Dendritic cell treated with granulocyte-macrophage colony-stimulating factor and Interleukin-4, amounts not matched to agents 40 ng/mL and 50 ng/mL, for 4 days (primary cell): ENCODE measurements at regions not wholly inside any gene's neighbourhood (a gene's known extent, or its start where the extent isn't known, plus 50 kb on each side); places are given as distances from the start of the nearest gene placed in this dataset.

Experiments
- H3K27ac Mint-ChIP-seq: one replicate; pipeline ENCODE4 v1.8.0; 2022; ENCODE audit warnings: mild to moderate bottlenecking, mixed read lengths
- H3K27me3 Mint-ChIP-seq: one replicate; pipeline ENCODE4 v1.8.0; 2022; ENCODE audit warnings: mild to moderate bottlenecking, mixed read lengths
- H3K36me3 Mint-ChIP-seq: one replicate; pipeline ENCODE4 v1.8.0; 2022; ENCODE audit warnings: low read depth, mixed read lengths
- H3K4me1 Mint-ChIP-seq: one replicate; pipeline ENCODE4 v1.8.0; 2022; ENCODE audit warnings: low read depth, mixed read lengths
- H3K4me3 Mint-ChIP-seq: one replicate; pipeline ENCODE4 v1.8.0; 2022; ENCODE audit warnings: mild to moderate bottlenecking, moderate library complexity, mixed read lengths
- H3K9me3 Mint-ChIP-seq: one replicate; pipeline ENCODE4 v1.8.0; 2022; ENCODE audit warnings: mixed read lengths
- intact Hi-C: fragments of 100-400 bp; cut with micrococcal nuclease; formaldehyde crosslinking; loops from one replicate; pipeline ENCODE4 v1.15.0; 2022

GRCh38 chr2:65512783-65513182, 80.4 kb upstream of the SPRED2 start:
- Mint-ChIP-seq H3K9me3 (peaks cover 11% of the 10 kb centered on the region), H3K27ac (no peak overlapping the region), H3K27me3 (peaks cover 1% of the 10 kb centered on the region), H3K4me3 (no peak overlapping the region), H3K36me3 (no peaks in the 10 kb centered on the region), H3K4me1 (no peaks in the 10 kb centered on the region)
- intact Hi-C loops = no loop called here

GRCh38 chr2:65511306-65511705, 78.9 kb upstream of the SPRED2 start:
- H3K27ac Mint-ChIP-seq = no peak overlapping the region
- no peaks in the 10 kb centered on the region for H3K36me3 Mint-ChIP-seq
- peaks cover 1% of the 10 kb centered on the region for H3K27me3 Mint-ChIP-seq
- H3K9me3 Mint-ChIP-seq = peaks cover 11% of the 10 kb centered on the region
- no peak overlapping the region for H3K4me3 Mint-ChIP-seq
- intact Hi-C loops = no loop called here
- H3K4me1 Mint-ChIP-seq = no peaks in the 10 kb centered on the region

- H3K27ac Mint-ChIP-seq = no peak overlapping the region
- peaks cover 4% of the 10 kb centered on the region for H3K27me3 Mint-ChIP-seq
- H3K4me1 Mint-ChIP-seq = no peaks in the 10 kb centered on the region
- no peaks in the 10 kb centered on the region for H3K36me3 Mint-ChIP-seq
- intact Hi-C loops = no loop called here
- peaks cover 11% of the 10 kb centered on the region for H3K9me3 Mint-ChIP-seq
- no peak overlapping the region for H3K4me3 Mint-ChIP-seq
These were observed 75.8 kb upstream of the SPRED2 start for GRCh38 chr2:65508225-65508624.

- Mint-ChIP-seq H3K27me3 (peaks cover 4% of the 10 kb centered on the region), H3K27ac (no peak overlapping the region), H3K36me3 (no peaks in the 10 kb centered on the region), H3K4me1 (no peaks in the 10 kb centered on the region), H3K4me3 (no peak overlapping the region), H3K9me3 (peaks cover 11% of the 10 kb centered on the region)
- intact Hi-C loops = no loop called here
These were observed 75.0 kb upstream of the SPRED2 start for GRCh38 chr2:65507102-65508069.

- no peak overlapping the region for H3K4me3 Mint-ChIP-seq
- no peaks in the 10 kb centered on the region for H3K9me3 Mint-ChIP-seq
- no peaks in the 10 kb centered on the region for H3K4me1 Mint-ChIP-seq
- H3K27ac Mint-ChIP-seq = no peak overlapping the region
- H3K27me3 Mint-ChIP-seq = peaks cover 4% of the 10 kb centered on the region
- no peaks in the 10 kb centered on the region for H3K36me3 Mint-ChIP-seq
- intact Hi-C loops = loop anchor here (2.0 kb wide), 1 partner anchor 76 kb away; no protein-coding TSS in a partner anchor
These were observed 72.7 kb upstream of the SPRED2 start for GRCh38 chr2:65504814-65505697.

GRCh38 chr2:65504201-65504600, 71.8 kb upstream of the SPRED2 start:
- Mint-ChIP-seq H3K27ac (no peak overlapping the region), H3K27me3 (peaks cover 4% of the 10 kb centered on the region), H3K9me3 (no peaks in the 10 kb centered on the region), H3K36me3 (no peaks in the 10 kb centered on the region), H3K4me1 (peaks cover 4% of the 10 kb centered on the region), H3K4me3 (no peak overlapping the region)
- intact Hi-C loops = loop anchor here (2.0 kb wide), 1 partner anchor 77 kb away; no protein-coding TSS in a partner anchor

- Mint-ChIP-seq H3K9me3 (no peaks in the 10 kb centered on the region), H3K4me3 (no peak overlapping the region), H3K27me3 (peaks cover 4% of the 10 kb centered on the region), H3K4me1 (peaks cover 8% of the 10 kb centered on the region), H3K27ac (no peak overlapping the region), H3K36me3 (no peaks in the 10 kb centered on the region)
- intact Hi-C loops = loop anchor here (2.0 kb wide), 1 partner anchor 77 kb away; no protein-coding TSS in a partner anchor
These were observed 71.3 kb upstream of the SPRED2 start for GRCh38 chr2:65503746-65504145.

GRCh38 chr2:65501836-65502235, 69.4 kb upstream of the SPRED2 start:
- no peaks in the 10 kb centered on the region for H3K36me3 Mint-ChIP-seq
- H3K4me1 Mint-ChIP-seq = peaks cover 11% of the 10 kb centered on the region
- H3K9me3 Mint-ChIP-seq = no peaks in the 10 kb centered on the region
- no peak overlapping the region for H3K4me3 Mint-ChIP-seq
- H3K27ac Mint-ChIP-seq = no peak overlapping the region
- intact Hi-C loops = no loop called here
- peaks cover 4% of the 10 kb centered on the region for H3K27me3 Mint-ChIP-seq

- H3K27me3 Mint-ChIP-seq = peaks cover 4% of the 10 kb centered on the region
- intact Hi-C loops = no loop called here
- no peaks in the 10 kb centered on the region for H3K36me3 Mint-ChIP-seq
- H3K9me3 Mint-ChIP-seq = no peaks in the 10 kb centered on the region
- H3K4me3 Mint-ChIP-seq = no peak overlapping the region
- no peak overlapping the region for H3K27ac Mint-ChIP-seq
- peaks cover 11% of the 10 kb centered on the region for H3K4me1 Mint-ChIP-seq
These were observed 68.7 kb upstream of the SPRED2 start for GRCh38 chr2:65501074-65501473.

- H3K27me3 Mint-ChIP-seq = peaks cover 2% of the 10 kb centered on the region
- H3K27ac Mint-ChIP-seq = no peak overlapping the region
- peaks cover 11% of the 10 kb centered on the region for H3K4me1 Mint-ChIP-seq
- H3K36me3 Mint-ChIP-seq = no peaks in the 10 kb centered on the region
- intact Hi-C loops = no loop called here
- H3K9me3 Mint-ChIP-seq = no peaks in the 10 kb centered on the region
- no peak overlapping the region for H3K4me3 Mint-ChIP-seq
These were observed 68.1 kb upstream of the SPRED2 start for GRCh38 chr2:65500310-65501040.

- H3K9me3 Mint-ChIP-seq = no peaks in the 10 kb centered on the region
- no peaks in the 10 kb centered on the region for H3K36me3 Mint-ChIP-seq
- peaks cover 2% of the 10 kb centered on the region for H3K27me3 Mint-ChIP-seq
- intact Hi-C loops = no loop called here
- no peak overlapping the region for H3K4me3 Mint-ChIP-seq
- peaks cover 11% of the 10 kb centered on the region for H3K4me1 Mint-ChIP-seq
- H3K27ac Mint-ChIP-seq = no peak overlapping the region
These were observed 66.8 kb upstream of the SPRED2 start for GRCh38 chr2:65499216-65499615.

- no peaks in the 10 kb centered on the region for H3K36me3 Mint-ChIP-seq
- H3K4me3 Mint-ChIP-seq = no peak overlapping the region
- H3K27me3 Mint-ChIP-seq = no peaks in the 10 kb centered on the region
- H3K9me3 Mint-ChIP-seq = no peaks in the 10 kb centered on the region
- H3K27ac Mint-ChIP-seq = no peak overlapping the region
- peaks cover 11% of the 10 kb centered on the region for H3K4me1 Mint-ChIP-seq
- intact Hi-C loops = no loop called here
These were observed 66.0 kb upstream of the SPRED2 start for GRCh38 chr2:65498396-65498795.

- H3K27ac Mint-ChIP-seq = no peak overlapping the region
- no peaks in the 10 kb centered on the region for H3K27me3 Mint-ChIP-seq
- intact Hi-C loops = no loop called here
- no peaks in the 10 kb centered on the region for H3K36me3 Mint-ChIP-seq
- H3K4me1 Mint-ChIP-seq = peaks cover 11% of the 10 kb centered on the region
- no peak overlapping the region for H3K4me3 Mint-ChIP-seq
- no peaks in the 10 kb centered on the region for H3K9me3 Mint-ChIP-seq
These were observed 63.0 kb upstream of the SPRED2 start for GRCh38 chr2:65495251-65495877.
